ENCODE measurements at regions not wholly inside any gene's neighbourhood (a gene's known extent, or its start where the extent isn't known, plus 50 kb on each side); places are given as distances from the start of the nearest gene placed in this dataset.

DNA sequence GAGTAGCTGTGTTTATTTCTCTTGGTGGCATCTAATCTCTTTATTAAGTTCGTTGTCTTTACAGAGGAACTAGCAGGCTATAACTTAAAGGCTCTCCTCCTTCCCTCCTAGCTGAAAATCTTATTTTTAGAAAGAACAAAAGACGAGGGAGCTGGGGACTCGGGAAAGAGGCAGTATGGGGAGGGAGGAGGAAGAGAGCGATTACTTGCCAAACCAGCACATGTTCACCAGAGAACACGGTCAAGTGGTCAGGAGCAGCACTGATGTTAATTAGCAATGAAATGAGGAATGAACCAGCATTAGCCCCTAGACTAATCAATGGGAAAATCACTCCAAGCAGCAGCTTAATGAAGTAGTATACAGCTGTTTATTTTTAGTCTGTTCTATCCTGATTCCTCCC, 171.3 kb upstream of the ESRRG start:
- H3K27me3 ChIP-seq (ENCODE audit: low read depth, low read length): no peaks in the 10 kb centered on the region
- H3K36me3 ChIP-seq (ENCODE audit: control insufficient read depth in 1 of 2, insufficient read depth in 2 of 2, low read length in 2 of 2): no peaks in the 10 kb centered on the region
- no peak overlapping the region for H3K27ac ChIP-seq (ENCODE audit: low read length)
- no peaks in the 10 kb centered on the region for H3K4me1 ChIP-seq (ENCODE audit: control insufficient read depth in 1 of 2, insufficient read depth in 2 of 2, low read length in 2 of 2)
- H3K9me3 ChIP-seq (ENCODE audit: control insufficient read depth in 1 of 2, low read length in 2 of 2): no peaks in the 10 kb centered on the region
- no peak overlapping the region for H3K4me3 ChIP-seq (ENCODE audit: low read depth in 1 of 2, low read length in 2 of 2)

- Histone ChIP-seq H3K4me1 (ENCODE audit: control insufficient read depth in 1 of 2, insufficient read depth in 2 of 2, low read length in 2 of 2) (no peaks in the 10 kb centered on the region), H3K27me3 (ENCODE audit: low read depth, low read length) (no peaks in the 10 kb centered on the region), H3K27ac (ENCODE audit: low read length) (no peak overlapping the region), H3K36me3 (ENCODE audit: control insufficient read depth in 1 of 2, insufficient read depth in 2 of 2, low read length in 2 of 2) (no peaks in the 10 kb centered on the region), H3K9me3 (ENCODE audit: control insufficient read depth in 1 of 2, low read length in 2 of 2) (no peaks in the 10 kb centered on the region), H3K4me3 (ENCODE audit: low read depth in 1 of 2, low read length in 2 of 2) (no peak overlapping the region)
Measured at GRCh38 chr1:216892581-216893160, 169.4 kb upstream of the ESRRG start.

DNA sequence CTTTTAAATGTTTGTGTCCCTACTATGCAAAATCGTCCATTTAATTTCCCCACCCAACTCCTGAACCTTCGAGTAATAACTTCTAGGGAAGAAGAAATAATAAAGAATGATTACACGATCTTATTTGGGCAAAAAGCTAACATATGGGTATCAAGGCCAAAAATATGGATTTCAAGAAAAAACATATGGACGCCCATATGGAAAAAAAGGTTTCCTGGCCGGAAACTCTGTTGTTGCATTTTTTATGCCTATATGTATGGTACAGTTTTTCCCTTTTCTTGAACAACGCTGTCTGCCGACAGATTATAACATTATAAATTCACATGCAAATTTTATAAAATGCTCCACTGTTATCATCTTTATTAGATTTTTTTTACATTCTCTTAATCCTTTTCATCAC, 167.6 kb upstream of the ESRRG start:
- H3K4me1 ChIP-seq (ENCODE audit: control insufficient read depth in 1 of 2, insufficient read depth in 2 of 2, low read length in 2 of 2): no peaks in the 10 kb centered on the region

GRCh38 chr1:216888731-216889130, 165.5 kb upstream of the ESRRG start:
- H3K27ac ChIP-seq (ENCODE audit: low read length): peak overlapping the region; percentile 47
- H3K4me1 ChIP-seq (ENCODE audit: control insufficient read depth in 1 of 2, insufficient read depth in 2 of 2, low read length in 2 of 2): no peaks in the 10 kb centered on the region
- no peaks in the 10 kb centered on the region for H3K27me3 ChIP-seq (ENCODE audit: low read depth, low read length)
- H3K4me3 ChIP-seq (ENCODE audit: low read depth in 1 of 2, low read length in 2 of 2): no peak overlapping the region
- no peaks in the 10 kb centered on the region for H3K9me3 ChIP-seq (ENCODE audit: control insufficient read depth in 1 of 2, low read length in 2 of 2)
- no peaks in the 10 kb centered on the region for H3K36me3 ChIP-seq (ENCODE audit: control insufficient read depth in 1 of 2, insufficient read depth in 2 of 2, low read length in 2 of 2)

More for the DNA sequence above, 167.6 kb upstream of the ESRRG start:
- no peaks in the 10 kb centered on the region for H3K9me3 ChIP-seq (ENCODE audit: control insufficient read depth in 1 of 2, low read length in 2 of 2)
- no peaks in the 10 kb centered on the region for H3K36me3 ChIP-seq (ENCODE audit: control insufficient read depth in 1 of 2, insufficient read depth in 2 of 2, low read length in 2 of 2)
- no peak overlapping the region for H3K4me3 ChIP-seq (ENCODE audit: low read depth in 1 of 2, low read length in 2 of 2)
- no peak overlapping the region for H3K27ac ChIP-seq (ENCODE audit: low read length)
- no peaks in the 10 kb centered on the region for H3K27me3 ChIP-seq (ENCODE audit: low read depth, low read length)

GRCh38 chr1:216887032-216887431, 163.8 kb upstream of the ESRRG start:
- Histone ChIP-seq H3K4me3 (ENCODE audit: low read depth in 1 of 2, low read length in 2 of 2) (no peak overlapping the region), H3K27me3 (ENCODE audit: low read depth, low read length) (no peaks in the 10 kb centered on the region), H3K27ac (ENCODE audit: low read length) (no peak overlapping the region), H3K9me3 (ENCODE audit: control insufficient read depth in 1 of 2, low read length in 2 of 2) (no peaks in the 10 kb centered on the region), H3K36me3 (ENCODE audit: control insufficient read depth in 1 of 2, insufficient read depth in 2 of 2, low read length in 2 of 2) (no peaks in the 10 kb centered on the region), H3K4me1 (ENCODE audit: control insufficient read depth in 1 of 2, insufficient read depth in 2 of 2, low read length in 2 of 2) (no peaks in the 10 kb centered on the region)

GRCh38 chr1:216884614-216885229, 161.5 kb upstream of the ESRRG start:
- H3K27me3 ChIP-seq (ENCODE audit: low read depth, low read length): no peaks in the 10 kb centered on the region
- H3K4me1 ChIP-seq (ENCODE audit: control insufficient read depth in 1 of 2, insufficient read depth in 2 of 2, low read length in 2 of 2): no peaks in the 10 kb centered on the region
- no peaks in the 10 kb centered on the region for H3K9me3 ChIP-seq (ENCODE audit: control insufficient read depth in 1 of 2, low read length in 2 of 2)
- H3K4me3 ChIP-seq (ENCODE audit: low read depth in 1 of 2, low read length in 2 of 2): no peak overlapping the region
- H3K36me3 ChIP-seq (ENCODE audit: control insufficient read depth in 1 of 2, insufficient read depth in 2 of 2, low read length in 2 of 2): no peaks in the 10 kb centered on the region
- no peak overlapping the region for H3K27ac ChIP-seq (ENCODE audit: low read length)

GRCh38 chr1:216883518-216883917, 160.3 kb upstream of the ESRRG start:
- no peaks in the 10 kb centered on the region for H3K9me3 ChIP-seq (ENCODE audit: control insufficient read depth in 1 of 2, low read length in 2 of 2)
- H3K4me1 ChIP-seq (ENCODE audit: control insufficient read depth in 1 of 2, insufficient read depth in 2 of 2, low read length in 2 of 2): no peaks in the 10 kb centered on the region
- H3K36me3 ChIP-seq (ENCODE audit: control insufficient read depth in 1 of 2, insufficient read depth in 2 of 2, low read length in 2 of 2): no peaks in the 10 kb centered on the region
- H3K27me3 ChIP-seq (ENCODE audit: low read depth, low read length): no peaks in the 10 kb centered on the region
- no peak overlapping the region for H3K27ac ChIP-seq (ENCODE audit: low read length)
- no peak overlapping the region for H3K4me3 ChIP-seq (ENCODE audit: low read depth in 1 of 2, low read length in 2 of 2)

DNA sequence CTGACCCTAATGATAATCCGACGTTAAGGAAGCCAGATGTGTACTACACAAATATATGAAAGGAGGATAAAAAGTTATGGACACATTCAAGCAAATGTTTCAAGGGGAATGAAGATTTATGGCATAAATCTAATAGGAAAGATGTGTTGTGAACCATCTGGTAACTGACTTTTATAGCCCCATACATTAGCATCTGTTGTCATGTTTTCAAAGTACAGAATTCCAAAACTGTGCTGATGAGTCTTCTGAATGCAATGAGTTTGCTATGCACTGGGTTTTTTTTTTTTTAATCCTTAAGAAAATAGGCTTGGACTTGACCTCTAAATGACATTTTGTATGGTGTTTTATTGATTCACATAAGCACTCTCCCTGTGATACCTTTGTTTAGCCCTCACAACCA, 158.5 kb upstream of the ESRRG start:
- H3K9me3 ChIP-seq (ENCODE audit: control insufficient read depth in 1 of 2, low read length in 2 of 2): no peaks in the 10 kb centered on the region
- no peaks in the 10 kb centered on the region for H3K27me3 ChIP-seq (ENCODE audit: low read depth, low read length)
- no peak overlapping the region for H3K27ac ChIP-seq (ENCODE audit: low read length)
- no peaks in the 10 kb centered on the region for H3K4me1 ChIP-seq (ENCODE audit: control insufficient read depth in 1 of 2, insufficient read depth in 2 of 2, low read length in 2 of 2)
- H3K36me3 ChIP-seq (ENCODE audit: control insufficient read depth in 1 of 2, insufficient read depth in 2 of 2, low read length in 2 of 2): no peaks in the 10 kb centered on the region
- no peak overlapping the region for H3K4me3 ChIP-seq (ENCODE audit: low read depth in 1 of 2, low read length in 2 of 2)

GRCh38 chr1:216866714-216867113, 143.5 kb upstream of the ESRRG start:
- no peaks in the 10 kb centered on the region for H3K27me3 ChIP-seq (ENCODE audit: low read depth, low read length)
- no peaks in the 10 kb centered on the region for H3K9me3 ChIP-seq (ENCODE audit: control insufficient read depth in 1 of 2, low read length in 2 of 2)
- no peak overlapping the region for H3K27ac ChIP-seq (ENCODE audit: low read length)
- H3K4me1 ChIP-seq (ENCODE audit: control insufficient read depth in 1 of 2, insufficient read depth in 2 of 2, low read length in 2 of 2): peaks cover 0 to 3% of the 10 kb centered on the region in 2 donors
- no peaks in the 10 kb centered on the region for H3K36me3 ChIP-seq (ENCODE audit: control insufficient read depth in 1 of 2, insufficient read depth in 2 of 2, low read length in 2 of 2)
- H3K4me3 ChIP-seq (ENCODE audit: low read depth in 1 of 2, low read length in 2 of 2): no peak overlapping the region

GRCh38 chr1:216855810-216856209, 132.6 kb upstream of the ESRRG start:
- Histone ChIP-seq H3K4me3 (ENCODE audit: low read depth in 1 of 2, low read length in 2 of 2) (no peak overlapping the region), H3K27me3 (ENCODE audit: low read depth, low read length) (no peaks in the 10 kb centered on the region), H3K36me3 (ENCODE audit: control insufficient read depth in 1 of 2, insufficient read depth in 2 of 2, low read length in 2 of 2) (no peaks in the 10 kb centered on the region), H3K27ac (ENCODE audit: low read length) (no peak overlapping the region), H3K9me3 (ENCODE audit: control insufficient read depth in 1 of 2, low read length in 2 of 2) (peaks cover 0 to 3% of the 10 kb centered on the region in 2 donors), H3K4me1 (ENCODE audit: control insufficient read depth in 1 of 2, insufficient read depth in 2 of 2, low read length in 2 of 2) (peaks cover 0 to 13% of the 10 kb centered on the region in 2 donors)

- Histone ChIP-seq H3K9me3 (ENCODE audit: control insufficient read depth in 1 of 2, low read length in 2 of 2) (peaks cover 0 to 3% of the 10 kb centered on the region in 2 donors), H3K27ac (ENCODE audit: low read length) (no peak overlapping the region), H3K4me1 (ENCODE audit: control insufficient read depth in 1 of 2, insufficient read depth in 2 of 2, low read length in 2 of 2) (peaks cover 0 to 13% of the 10 kb centered on the region in 2 donors), H3K27me3 (ENCODE audit: low read depth, low read length) (no peaks in the 10 kb centered on the region), H3K36me3 (ENCODE audit: control insufficient read depth in 1 of 2, insufficient read depth in 2 of 2, low read length in 2 of 2) (no peaks in the 10 kb centered on the region), H3K4me3 (ENCODE audit: low read depth in 1 of 2, low read length in 2 of 2) (no peak overlapping the region)
Measured at GRCh38 chr1:216854836-216855484, 131.7 kb upstream of the ESRRG start.

Data from muscle layer of duodenum (tissue), 2 donors.